Uterus (tissue), 2 donors: ENCODE measurements at regions not wholly inside any gene's neighbourhood (a gene's known extent, or its start where the extent isn't known, plus 50 kb on each side); places are given as distances from the start of the nearest gene placed in this dataset.

Experiments used
- POLR2A ChIP-seq, 2 donors: fragments of 450-650 bp; IDR thresholded peaks; one replicate each; pipeline ENCODE4 v1.6.1; 2016; ENCODE audit warnings: antibody characterized with exemption in 2 of 2, mild to moderate bottlenecking in 1 of 2, moderate library complexity in 1 of 2
- TF ChIP-seq, protein P1 (sequence below), 4 experiments: fragments of 200-600 bp in 2 of 4; fragments of 450-650 bp in 2 of 4; sonication (generic) in 2 of 4; IDR thresholded peaks; one replicate each; pipeline ENCODE4 v1.5.1; 2016 to 2019; ENCODE audit warnings: antibody characterized with exemption in 4 of 4, mild to moderate bottlenecking in 2 of 4, moderate library complexity in 1 of 4

DNA sequence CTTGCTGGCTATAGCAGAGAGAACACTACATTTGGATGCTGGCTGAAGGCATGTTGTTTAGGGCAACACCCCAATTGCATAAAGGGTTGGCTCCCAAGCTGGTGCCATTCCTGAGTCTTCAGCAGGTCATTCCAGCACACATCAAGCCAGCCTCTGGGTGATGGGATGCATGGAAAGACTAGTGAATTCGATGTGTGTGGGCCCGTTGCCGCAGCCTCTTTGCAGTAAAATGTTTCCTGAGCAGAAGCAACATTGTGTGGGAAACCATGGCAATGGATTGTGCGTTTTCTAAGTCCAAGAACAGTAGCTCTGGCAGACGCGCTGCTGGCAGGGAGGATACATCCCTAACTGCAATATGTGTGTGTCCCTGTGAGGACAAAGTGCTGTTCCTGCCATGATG, 142.4 kb upstream of the SLC24A3 start:
- TF ChIP-seq, protein P1, sequence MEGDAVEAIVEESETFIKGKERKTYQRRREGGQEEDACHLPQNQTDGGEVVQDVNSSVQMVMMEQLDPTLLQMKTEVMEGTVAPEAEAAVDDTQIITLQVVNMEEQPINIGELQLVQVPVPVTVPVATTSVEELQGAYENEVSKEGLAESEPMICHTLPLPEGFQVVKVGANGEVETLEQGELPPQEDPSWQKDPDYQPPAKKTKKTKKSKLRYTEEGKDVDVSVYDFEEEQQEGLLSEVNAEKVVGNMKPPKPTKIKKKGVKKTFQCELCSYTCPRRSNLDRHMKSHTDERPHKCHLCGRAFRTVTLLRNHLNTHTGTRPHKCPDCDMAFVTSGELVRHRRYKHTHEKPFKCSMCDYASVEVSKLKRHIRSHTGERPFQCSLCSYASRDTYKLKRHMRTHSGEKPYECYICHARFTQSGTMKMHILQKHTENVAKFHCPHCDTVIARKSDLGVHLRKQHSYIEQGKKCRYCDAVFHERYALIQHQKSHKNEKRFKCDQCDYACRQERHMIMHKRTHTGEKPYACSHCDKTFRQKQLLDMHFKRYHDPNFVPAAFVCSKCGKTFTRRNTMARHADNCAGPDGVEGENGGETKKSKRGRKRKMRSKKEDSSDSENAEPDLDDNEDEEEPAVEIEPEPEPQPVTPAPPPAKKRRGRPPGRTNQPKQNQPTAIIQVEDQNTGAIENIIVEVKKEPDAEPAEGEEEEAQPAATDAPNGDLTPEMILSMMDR (IDR thresholded peaks at IDR 0.05), result no peak
- TF ChIP-seq POLR2A (IDR thresholded peaks at IDR 0.05), result no peak
